Right cardiac atrium (tissue), 5 donors: ENCODE measurements at regions not wholly inside any gene's neighbourhood (a gene's known extent, or its start where the extent isn't known, plus 50 kb on each side); places are given as distances from the start of the nearest gene placed in this dataset.
A peak's percentile ranks its signal among the peaks of the same experiment; 100 is the strongest.

ENCODE experiments used
- ATAC-seq, 2 donors: fragments of 200-7000 bp; cut with Tn5 transposase; one replicate each; pipeline versions ENCODE4 v1.8.0 to v1.9.1; 2020; ENCODE audit warnings: moderate library complexity in 2 of 2, mild to moderate bottlenecking in 1 of 2
- DNase-seq, 3 donors: peaks; one replicate each; pipeline ENCODE4 v3.0.0-alpha.2; 2020
- H3K27ac ChIP-seq: one replicate; pipeline ENCODE4 v1.5.1; 2013; ENCODE audit warnings: mild to moderate bottlenecking, low read length, control low read depth, moderate library complexity
- H3K27me3 ChIP-seq: one replicate; pipeline ENCODE4 v1.6.1; 2013; ENCODE audit not compliant: control insufficient read depth, insufficient read depth
- H3K4me1 ChIP-seq: one replicate; pipeline ENCODE4 v1.6.1; 2013; ENCODE audit warnings: low read length; ENCODE audit not compliant: control insufficient read depth, insufficient read depth
- H3K4me3 ChIP-seq: one replicate; pipeline ENCODE4 v1.5.1; 2013; ENCODE audit warnings: low read length, control low read depth
- H3K9me3 ChIP-seq: one replicate; pipeline ENCODE4 v1.6.1; 2013; ENCODE audit warnings: low read length; ENCODE audit not compliant: control insufficient read depth
- WGBS: extraction: QIAGEN DNeasy Blood & Tissue Kit; methylation state at CpG from one replicate; pipeline ENCODE4 v1.1.7; 2013; 5-methylcytosine and 5-hydroxymethylcytosine counted together
- intact Hi-C, 4 donors: fragments of 100-400 bp; cut with DNase I; formaldehyde crosslinking; loops; one replicate each; pipeline versions ENCODE4 v1.11.0 to v1.14.0; 2022 to 2023
- donor health status: healthy with polysubstance abuse.
- donor health status: DM: no; HTN: yes; CAD: no.
- donor health status: DM: no; HTN: no; CAD: no.
- donor health status: DM: no; HTN: yes; CAD: no; lungs with severe emphysema.
- donor health status: DM: yes; HTN: yes; CAD: no.

DNA sequence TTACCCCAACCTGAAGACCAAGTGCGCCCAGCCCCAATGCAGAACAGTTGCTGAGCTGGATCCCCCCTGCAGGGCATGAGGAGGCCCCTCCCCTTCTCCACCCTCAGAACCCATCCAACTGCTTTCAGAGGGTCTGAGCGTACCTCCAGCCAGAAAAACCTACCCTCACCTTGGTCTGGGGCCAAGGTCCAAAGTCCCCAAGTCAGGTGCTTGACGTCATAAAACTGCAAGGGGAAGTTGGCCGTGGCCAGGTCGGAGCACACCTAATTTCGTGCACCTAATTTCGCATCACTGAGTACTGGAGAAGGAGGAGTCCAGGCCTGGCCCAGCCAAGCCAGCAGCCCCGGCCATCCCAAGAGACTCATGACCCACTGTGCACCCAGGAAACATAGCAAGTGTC is 289.8 kb downstream of the CTTN start:
- no peaks in the 10 kb centered on the region for H3K27me3 ChIP-seq
- no peak for DNase-seq
- H3K9me3 ChIP-seq, result no peaks in the 10 kb centered on the region
- WGBS, result 81% methylated on average over 8 of the region's 8 CpGs
- no peaks in the 10 kb centered on the region for H3K4me1 ChIP-seq
- intact Hi-C loops, result no loop called here
- H3K4me3 ChIP-seq, result no peak overlapping the region
- no peak for ATAC-seq
- no peak overlapping the region for H3K27ac ChIP-seq

DNA sequence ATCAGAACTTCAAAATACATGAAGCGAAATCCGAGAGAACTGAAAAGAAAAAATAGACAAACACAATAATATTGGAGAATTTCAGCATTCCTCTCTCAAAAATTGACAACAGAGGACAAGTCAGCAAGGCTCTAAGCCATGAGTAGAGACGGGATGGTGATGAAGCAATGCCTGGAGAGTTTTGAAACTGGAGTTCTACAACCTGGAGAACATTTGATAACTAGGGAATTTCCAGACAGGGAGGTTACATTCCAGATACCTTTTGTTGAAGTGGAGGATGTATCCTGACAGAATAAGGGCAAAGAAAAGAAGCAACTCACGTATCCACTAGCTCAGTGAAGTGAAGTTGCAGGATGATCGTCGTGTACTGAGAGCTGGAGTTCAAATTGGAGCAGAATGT is 291.4 kb downstream of the CTTN start:
- Histone ChIP-seq H3K27me3 (no peaks in the 10 kb centered on the region), H3K27ac (no peak overlapping the region), H3K9me3 (no peaks in the 10 kb centered on the region), H3K4me1 (no peaks in the 10 kb centered on the region), H3K4me3 (no peak overlapping the region)
- WGBS, result 72% methylated on average over 6 of the region's 6 CpGs
- no peak for DNase-seq
- intact Hi-C loops, result no loop called here
- no peak for ATAC-seq

DNA sequence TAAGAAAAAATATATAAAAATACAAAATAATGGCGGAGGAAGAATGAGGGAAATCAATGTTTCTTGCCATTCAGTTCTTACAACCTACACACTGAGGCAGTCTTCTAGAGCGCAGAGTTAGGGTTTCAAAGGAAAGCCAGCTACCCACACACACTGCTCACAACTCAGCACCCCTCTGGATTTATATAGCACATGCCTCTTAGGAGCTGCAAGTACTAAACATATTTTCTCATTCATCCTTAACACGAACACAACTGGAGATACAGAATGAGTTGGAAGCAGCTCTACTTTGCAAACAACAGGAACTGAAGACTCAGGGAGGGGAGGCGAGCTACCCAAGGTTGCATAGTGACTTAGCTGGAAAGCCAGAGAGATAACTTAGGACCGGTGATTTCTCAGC is 293.8 kb downstream of the CTTN start:
- Histone ChIP-seq H3K4me1 (no peaks in the 10 kb centered on the region), H3K27me3 (no peaks in the 10 kb centered on the region), H3K9me3 (no peaks in the 10 kb centered on the region), H3K4me3 (no peak overlapping the region), H3K27ac (no peak overlapping the region)
- no peak for ATAC-seq
- intact Hi-C loops, result no loop called here
- DNase-seq, result no peak
- WGBS, result 83% methylated on average over 5 of the region's 5 CpGs

DNA sequence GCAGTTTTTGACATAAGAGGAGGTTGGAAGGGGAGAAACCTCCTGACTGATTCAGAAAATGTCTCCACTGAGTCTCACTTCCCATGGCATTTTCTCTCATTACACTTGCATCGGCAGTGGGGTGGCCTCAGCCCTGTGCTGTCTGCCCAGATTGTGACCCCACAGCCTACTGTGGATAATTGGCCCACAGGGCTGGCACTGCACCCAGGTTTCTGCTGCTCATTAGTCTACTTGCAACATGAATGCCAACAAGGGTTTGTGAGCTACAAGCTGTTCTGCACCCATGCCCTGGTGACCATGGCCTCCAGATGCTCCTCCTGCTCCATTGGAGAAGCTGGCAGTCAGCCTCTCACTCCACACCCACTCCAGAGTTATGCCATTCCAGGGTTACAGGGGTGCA is 296.0 kb downstream of the CTTN start:
- 87% methylated on average over 1 of the region's 1 CpG for WGBS
- Histone ChIP-seq H3K4me1 (no peaks in the 10 kb centered on the region), H3K27me3 (no peaks in the 10 kb centered on the region), H3K27ac (no peak overlapping the region), H3K4me3 (no peak overlapping the region), H3K9me3 (no peaks in the 10 kb centered on the region)
- DNase-seq (peak in 1 of 3 donors; percentile 26), ATAC-seq (no peak)
- intact Hi-C loops, result no loop called here

DNA sequence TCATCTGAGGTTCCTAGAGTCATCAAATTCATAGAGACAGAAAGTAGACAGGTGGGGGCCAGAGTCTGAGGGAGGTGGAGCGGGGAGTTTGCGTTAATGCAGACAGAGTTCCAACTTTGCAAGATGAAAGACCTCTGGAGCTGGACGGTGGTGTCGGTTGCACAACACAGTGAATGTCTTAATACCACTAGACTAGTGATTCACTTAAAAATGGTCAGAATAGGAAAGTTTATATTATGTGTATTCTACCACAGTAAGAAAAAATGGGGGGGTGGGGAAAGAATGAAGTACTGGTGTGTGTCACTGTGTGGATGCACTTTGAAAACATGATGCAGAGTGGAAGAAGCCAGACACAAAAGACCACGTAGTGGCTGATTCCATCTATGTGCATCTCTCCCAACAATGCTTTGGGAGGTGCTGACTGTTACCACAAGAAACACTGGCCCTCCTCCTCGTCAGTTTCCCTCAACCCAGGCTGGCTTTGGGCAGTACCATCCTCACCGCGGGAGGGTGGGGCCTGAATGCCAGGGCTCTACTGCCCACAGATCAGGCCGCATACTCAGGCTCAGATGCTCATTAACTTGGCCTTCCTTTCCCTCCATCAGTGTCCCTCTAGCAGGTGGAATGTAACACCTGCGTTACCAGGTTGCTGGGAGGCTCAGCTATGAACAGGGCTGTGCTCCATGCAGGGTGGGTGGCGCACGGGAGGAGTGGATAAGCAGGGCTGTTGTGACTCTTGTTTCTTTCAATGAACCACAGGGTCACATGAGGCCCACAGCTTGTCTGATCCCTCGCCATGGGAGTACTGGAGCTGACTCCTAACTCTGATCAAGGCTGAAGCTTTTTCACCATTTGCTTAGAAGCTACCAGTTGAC is 297.0 kb downstream of the CTTN start:
- WGBS, result 85% methylated on average over 13 of the region's 13 CpGs
- DNase-seq, result peak in 1 of 3 donors; percentile 18
- Histone ChIP-seq H3K4me3 (no peak overlapping the region), H3K27ac (no peak overlapping the region), H3K27me3 (no peaks in the 10 kb centered on the region), H3K9me3 (no peaks in the 10 kb centered on the region), H3K4me1 (no peaks in the 10 kb centered on the region)
- no peak for ATAC-seq
- intact Hi-C loops, result no loop called here

DNA sequence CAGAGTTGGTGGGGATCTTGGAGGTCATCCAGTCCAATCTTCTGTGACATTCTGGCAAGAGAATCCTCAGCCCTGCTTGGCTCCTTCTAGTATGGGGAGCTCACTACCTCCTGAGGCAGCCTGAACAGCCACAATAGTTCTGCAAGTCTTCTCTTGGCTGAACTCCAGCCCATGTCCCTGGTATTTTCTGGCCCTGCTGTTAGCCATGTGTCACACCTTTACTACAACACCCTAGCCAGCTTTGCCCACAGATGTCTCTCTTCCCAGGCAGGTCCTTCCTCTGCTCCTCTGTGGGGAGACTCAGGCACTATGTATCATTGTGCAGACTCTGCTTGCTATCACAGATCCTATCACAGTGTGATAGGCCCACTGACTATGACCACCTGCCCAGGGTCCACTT is 297.7 kb downstream of the CTTN start:
- DNase-seq, result no peak
- Histone ChIP-seq H3K9me3 (no peaks in the 10 kb centered on the region), H3K4me1 (no peaks in the 10 kb centered on the region), H3K27me3 (no peaks in the 10 kb centered on the region), H3K27ac (no peak overlapping the region), H3K4me3 (no peak overlapping the region)
- ATAC-seq, result no peak
- intact Hi-C loops, result no loop called here

DNA sequence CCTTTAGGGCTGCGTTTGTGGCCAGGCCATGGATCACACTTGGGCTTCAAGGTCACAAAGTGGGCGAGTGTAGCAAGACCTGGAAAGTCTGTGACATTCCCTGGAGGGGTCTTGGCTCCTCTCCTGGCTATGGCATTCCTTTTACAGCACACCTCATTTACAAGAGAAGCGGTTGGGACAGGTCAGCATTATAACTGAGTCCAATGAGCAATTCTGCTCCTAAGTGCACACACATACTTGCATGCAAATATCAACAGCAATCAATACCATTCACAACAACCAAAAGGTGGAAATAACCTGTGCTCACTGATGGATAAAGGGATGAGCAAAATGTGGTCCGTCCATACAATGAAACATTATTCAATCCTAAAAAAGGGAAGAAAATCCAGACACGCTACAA is 298.2 kb downstream of the CTTN start:
- ATAC-seq (no peak), DNase-seq (no peak)
- Histone ChIP-seq H3K4me1 (no peaks in the 10 kb centered on the region), H3K9me3 (no peaks in the 10 kb centered on the region), H3K4me3 (no peak overlapping the region), H3K27me3 (no peaks in the 10 kb centered on the region), H3K27ac (no peak overlapping the region)
- intact Hi-C loops, result no loop called here
- 91% methylated on average over 5 of the region's 5 CpGs for WGBS

DNA sequence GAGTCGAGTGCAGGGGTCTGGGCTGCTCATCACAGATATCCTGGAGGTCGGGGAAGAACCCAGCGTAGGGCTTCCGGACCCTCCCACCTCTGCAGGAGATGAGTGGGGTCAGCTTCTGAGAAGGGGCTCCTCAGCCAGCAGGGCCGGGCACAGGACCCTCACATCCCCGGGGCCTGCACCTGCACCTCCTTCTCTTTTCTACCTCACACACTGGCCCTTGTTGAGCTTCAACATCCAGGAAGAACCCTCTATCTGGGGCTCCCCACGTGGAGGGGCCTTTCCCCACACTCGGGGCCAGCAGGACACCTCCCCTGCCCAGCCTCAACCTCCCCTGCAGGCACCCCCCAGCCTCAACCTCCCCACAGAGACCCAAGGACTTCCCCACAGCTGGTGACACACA is 299.4 kb downstream of the CTTN start:
- Histone ChIP-seq H3K27me3 (no peaks in the 10 kb centered on the region), H3K27ac (no peak overlapping the region), H3K4me3 (no peak overlapping the region), H3K9me3 (no peaks in the 10 kb centered on the region), H3K4me1 (no peaks in the 10 kb centered on the region)
- no peak for ATAC-seq
- peak in 1 of 3 donors; percentile 23 for DNase-seq
- 86% methylated on average over 8 of the region's 8 CpGs for whole genome bisulfite sequencing
- intact Hi-C loops, result no loop called here

DNA sequence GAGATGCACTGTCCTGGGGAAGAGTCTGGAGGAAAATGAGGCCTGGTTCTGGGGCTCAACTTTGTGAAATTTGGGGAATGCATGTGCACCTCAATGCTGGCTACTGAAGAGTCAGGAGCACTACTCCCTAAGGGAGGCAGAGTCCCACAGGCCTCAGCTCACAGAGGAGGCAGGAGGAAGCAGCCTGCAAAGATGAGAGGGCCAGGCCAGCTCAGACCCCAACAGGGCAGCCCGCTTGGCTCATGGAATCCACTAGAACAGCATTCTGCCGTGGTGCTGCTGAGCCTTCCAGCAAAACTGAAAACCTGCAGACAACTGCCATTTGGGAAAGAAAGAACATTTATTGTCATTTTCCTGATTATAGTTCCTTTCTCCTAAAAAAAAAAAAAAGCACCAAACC is 300.5 kb downstream of the CTTN start:
- 75% methylated on average over 2 of the region's 2 CpGs for WGBS
- no peaks in the 10 kb centered on the region for H3K27me3 ChIP-seq
- peak in 1 of 3 donors; percentile 20 for DNase-seq

DNA sequence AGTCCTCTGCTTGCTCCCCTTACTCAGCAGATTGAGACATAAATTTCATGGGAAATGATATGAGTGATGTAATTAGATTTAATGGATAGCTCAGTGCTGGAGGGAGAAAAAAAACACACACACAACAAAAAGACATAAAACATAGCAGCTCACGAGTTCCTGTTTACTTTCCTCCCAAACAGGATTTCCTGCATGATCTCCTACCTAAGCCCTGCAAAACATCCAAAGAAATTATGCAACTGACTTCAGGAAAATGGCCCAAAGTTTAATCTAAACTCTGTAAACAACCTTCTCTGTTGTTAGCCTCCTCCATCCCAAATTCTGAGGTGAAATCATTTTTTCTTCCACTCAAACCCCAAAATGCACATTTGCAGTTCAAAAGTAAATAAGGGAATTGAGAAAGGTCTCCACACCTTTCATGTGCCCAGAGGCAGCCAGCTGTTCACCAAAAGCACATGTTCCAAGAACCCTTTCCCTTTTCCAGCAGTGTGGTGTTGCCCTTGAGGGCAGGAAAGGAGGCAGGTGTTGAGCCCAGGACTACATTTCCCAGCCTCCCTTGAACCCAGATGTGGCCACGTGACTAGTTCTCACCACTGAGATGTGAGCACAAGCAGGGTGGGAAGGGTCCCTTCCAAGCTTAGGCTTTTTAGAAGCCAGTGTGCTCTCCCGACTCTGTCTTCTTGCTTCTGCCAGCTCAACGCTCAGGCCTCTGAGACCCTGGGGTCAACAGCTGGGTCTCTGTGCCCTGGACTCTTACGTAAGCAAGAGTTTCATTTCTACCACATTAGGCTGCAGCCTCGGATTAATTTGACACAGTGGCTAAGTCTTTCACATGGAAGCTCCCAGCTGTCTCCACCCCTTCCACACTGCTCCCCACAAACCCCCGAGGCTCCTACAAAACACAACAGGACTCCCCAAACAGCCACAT is 301.2 kb downstream of the CTTN start:
- Histone ChIP-seq H3K27me3 (no peaks in the 10 kb centered on the region), H3K27ac (no peak overlapping the region), H3K9me3 (no peaks in the 10 kb centered on the region), H3K4me3 (no peak overlapping the region), H3K4me1 (no peaks in the 10 kb centered on the region)
- ATAC-seq (no peak), DNase-seq (no peak)
- WGBS, result 53% methylated on average over 7 of the region's 7 CpGs
- intact Hi-C loops, result no loop called here

More for the DNA sequence above, 300.5 kb downstream of the CTTN start:
- intact Hi-C loops, result no loop called here
- no peak for ATAC-seq
- H3K9me3 ChIP-seq, result no peaks in the 10 kb centered on the region
- no peak overlapping the region for H3K4me3 ChIP-seq
- no peaks in the 10 kb centered on the region for H3K4me1 ChIP-seq
- H3K27ac ChIP-seq, result no peak overlapping the region

DNA sequence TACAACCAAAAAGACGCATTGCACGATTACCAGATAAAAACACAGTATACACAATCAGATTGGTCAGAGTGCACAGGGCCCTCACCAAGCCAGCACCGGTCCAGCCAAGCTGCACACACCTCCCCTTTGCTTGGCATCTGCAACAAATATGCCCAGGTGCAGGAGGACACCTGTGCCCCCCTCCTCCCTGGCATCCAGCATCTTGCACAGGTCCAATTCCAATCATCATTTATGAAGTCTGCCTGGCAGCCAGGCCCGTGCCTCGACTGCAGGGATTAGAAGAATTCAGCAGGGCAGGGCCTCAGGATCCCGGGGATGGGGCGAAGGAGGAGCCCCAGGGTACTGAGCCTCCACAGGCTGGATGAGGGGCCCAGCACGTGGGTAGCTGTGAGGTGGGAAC is 302.1 kb downstream of the CTTN start:
- no peak overlapping the region for H3K27ac ChIP-seq
- H3K9me3 ChIP-seq, result no peaks in the 10 kb centered on the region
- intact Hi-C loops, result no loop called here
- H3K27me3 ChIP-seq, result no peaks in the 10 kb centered on the region
- H3K4me3 ChIP-seq, result no peak overlapping the region
- WGBS, result 86% methylated on average over 8 of the region's 8 CpGs
- ATAC-seq (no peak), DNase-seq (no peak)
- H3K4me1 ChIP-seq, result no peaks in the 10 kb centered on the region
